HFF-Myc (cell line): ENCODE measurements at regions not wholly inside any gene's neighbourhood (a gene's known extent, or its start where the extent isn't known, plus 50 kb on each side); places are given as distances from the start of the nearest gene placed in this dataset.
"Not testable (repeated sequence)": the region's sequence is repeated elsewhere in the genome, so short reads cannot be mapped to it uniquely, and the experiment has no call there.

ENCODE experiments used
- DNase-seq: peaks from one replicate; pipeline ENCODE4 v3.0.0-alpha.2; 2011; ENCODE audit warnings: low read depth; ENCODE audit errors: extremely low read depth
- H3K4me3 ChIP-seq: replicated peaks from 2 replicates; pipeline ENCODE4 v1.5.1; 2011; ENCODE audit warnings: low read depth, mild to moderate bottlenecking, control low read depth, low read length
- TF ChIP-seq, protein P1 (sequence below): IDR thresholded peaks from 2 replicates; pipeline ENCODE4 v1.5.1; 2012; ENCODE audit warnings: mild to moderate bottlenecking, low read depth, low read length, control low read depth; ENCODE audit errors: missing control alignments

GRCh38 chr3:190972840-190973270 lies 110.4 kb upstream of the GMNC start:
- TF ChIP-seq, protein P1, sequence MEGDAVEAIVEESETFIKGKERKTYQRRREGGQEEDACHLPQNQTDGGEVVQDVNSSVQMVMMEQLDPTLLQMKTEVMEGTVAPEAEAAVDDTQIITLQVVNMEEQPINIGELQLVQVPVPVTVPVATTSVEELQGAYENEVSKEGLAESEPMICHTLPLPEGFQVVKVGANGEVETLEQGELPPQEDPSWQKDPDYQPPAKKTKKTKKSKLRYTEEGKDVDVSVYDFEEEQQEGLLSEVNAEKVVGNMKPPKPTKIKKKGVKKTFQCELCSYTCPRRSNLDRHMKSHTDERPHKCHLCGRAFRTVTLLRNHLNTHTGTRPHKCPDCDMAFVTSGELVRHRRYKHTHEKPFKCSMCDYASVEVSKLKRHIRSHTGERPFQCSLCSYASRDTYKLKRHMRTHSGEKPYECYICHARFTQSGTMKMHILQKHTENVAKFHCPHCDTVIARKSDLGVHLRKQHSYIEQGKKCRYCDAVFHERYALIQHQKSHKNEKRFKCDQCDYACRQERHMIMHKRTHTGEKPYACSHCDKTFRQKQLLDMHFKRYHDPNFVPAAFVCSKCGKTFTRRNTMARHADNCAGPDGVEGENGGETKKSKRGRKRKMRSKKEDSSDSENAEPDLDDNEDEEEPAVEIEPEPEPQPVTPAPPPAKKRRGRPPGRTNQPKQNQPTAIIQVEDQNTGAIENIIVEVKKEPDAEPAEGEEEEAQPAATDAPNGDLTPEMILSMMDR = no peak
- H3K4me3 ChIP-seq = no peak overlapping the region
- no peak for DNase-seq

DNA sequence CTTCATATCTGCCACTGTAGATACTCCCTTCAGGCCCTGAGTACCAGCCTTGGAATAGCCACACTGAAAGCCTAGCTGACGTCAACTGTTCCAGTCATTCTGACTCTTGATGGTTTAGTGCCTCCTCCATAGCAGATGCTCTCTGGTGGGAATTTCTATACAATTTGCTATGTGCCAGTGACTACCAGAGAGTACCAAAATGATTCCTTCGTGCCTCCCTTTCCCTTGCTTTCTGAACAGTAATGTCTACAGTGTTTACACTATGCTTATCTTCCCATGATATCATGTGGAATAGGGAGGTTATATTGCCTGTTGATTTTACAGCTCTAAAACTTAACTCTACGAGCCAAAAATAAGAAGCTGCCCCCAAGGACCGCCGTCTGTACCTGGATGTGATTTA lies 109.7 kb upstream of the GMNC start:
- H3K4me3 ChIP-seq = no peak overlapping the region
- TF ChIP-seq, protein P1 = no peak
- no peak for DNase-seq

DNA sequence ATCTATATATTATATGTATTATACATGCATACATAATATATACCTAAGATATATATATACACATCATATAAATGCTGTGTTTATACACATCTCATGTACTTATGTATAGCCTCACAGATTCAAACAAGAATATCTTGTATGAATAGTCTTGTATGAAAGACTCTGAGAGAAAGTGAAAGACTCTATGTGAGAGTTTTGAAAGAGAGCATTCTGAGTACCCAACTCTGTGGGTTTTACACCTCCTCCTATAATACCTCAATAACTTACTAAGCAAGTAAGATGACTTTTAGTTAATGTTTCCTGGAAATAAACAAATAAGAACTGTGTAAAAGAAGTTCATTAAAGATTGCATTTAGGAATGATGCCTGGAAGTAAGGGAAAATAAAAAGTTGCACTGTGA lies 108.1 kb upstream of the GMNC start:
- no peak for DNase-seq
- H3K4me3 ChIP-seq = no peak overlapping the region
- TF ChIP-seq, protein P1 = no peak

GRCh38 chr3:190968616-190969015 lies 106.1 kb upstream of the GMNC start:
- TF ChIP-seq, protein P1 = no peak
- no peak for DNase-seq
- no peak overlapping the region for H3K4me3 ChIP-seq

DNA sequence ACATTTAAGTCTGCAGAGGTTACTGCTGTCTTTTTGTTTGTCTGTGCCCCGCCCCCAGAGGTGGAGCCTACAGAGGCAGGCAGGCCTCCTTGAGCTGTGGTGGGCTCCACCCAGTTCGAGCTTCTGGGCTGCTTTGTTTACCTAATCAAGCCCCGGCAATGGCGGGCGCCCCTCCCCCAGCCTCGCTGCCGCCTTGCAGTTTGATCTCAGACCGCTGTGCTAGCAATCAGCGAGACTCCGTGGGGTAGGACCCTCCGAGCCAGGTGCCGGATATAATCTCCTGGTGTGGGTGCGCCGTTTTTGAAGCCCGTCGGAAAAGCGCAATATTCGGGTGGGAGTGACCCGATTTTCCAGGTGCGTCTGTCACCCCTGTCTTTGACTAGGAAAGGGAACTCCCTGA lies 102.4 kb upstream of the GMNC start:
- DNase-seq, H3K4me3 ChIP-seq: not testable (repeated sequence)

DNA sequence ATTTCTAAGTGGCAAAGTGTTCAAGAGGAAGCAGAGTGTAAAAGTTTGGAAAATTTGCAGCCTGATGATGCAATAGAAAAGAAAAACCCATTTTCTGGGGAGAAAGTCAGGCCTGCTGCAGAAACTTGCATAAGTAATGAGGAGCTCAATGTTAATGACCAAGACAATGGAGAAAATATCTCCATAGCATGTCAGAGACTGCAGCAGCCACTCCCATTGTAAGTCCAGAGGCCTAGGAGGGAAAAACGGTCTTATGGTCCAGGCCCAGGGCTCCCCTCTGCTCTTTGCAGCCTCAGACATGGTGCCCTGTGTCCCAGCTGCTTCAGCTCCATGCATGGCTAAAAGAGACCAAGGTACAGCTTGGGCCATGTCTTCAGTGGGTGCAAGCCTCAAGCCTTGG lies 96.6 kb upstream of the GMNC start:
- H3K4me3 ChIP-seq = no peak overlapping the region
- TF ChIP-seq, protein P1 = no peak
- DNase-seq = no peak

DNA sequence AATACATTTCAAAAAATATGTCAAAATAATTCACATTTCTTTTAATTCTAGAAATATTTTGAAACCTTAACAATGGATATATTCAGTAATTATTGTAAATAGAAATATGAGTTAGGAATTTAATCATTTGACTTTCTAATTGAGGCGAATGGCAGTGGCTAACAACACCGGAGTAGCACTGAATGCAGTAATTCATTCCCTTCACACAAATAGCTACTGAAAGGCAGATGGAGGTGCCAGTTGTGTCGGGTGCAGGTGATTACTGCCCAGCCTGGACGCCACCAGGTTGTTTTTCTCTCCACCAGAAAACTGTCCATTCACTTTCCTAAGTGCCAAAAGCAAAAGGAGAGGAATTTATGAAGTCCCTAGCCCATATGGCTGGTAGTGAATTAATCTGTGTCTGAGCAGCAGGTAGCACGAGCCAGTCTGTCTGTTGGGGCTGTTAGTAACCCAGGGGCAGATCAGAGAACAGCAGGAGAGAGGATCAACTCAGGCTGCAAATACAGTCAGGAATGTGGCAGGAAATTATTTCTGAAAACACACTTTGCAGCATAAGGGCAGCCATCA lies 79.3 kb upstream of the GMNC start:
- TF ChIP-seq, protein P1 = no peak
- no peak overlapping the region for H3K4me3 ChIP-seq
- DNase-seq = no peak

DNA sequence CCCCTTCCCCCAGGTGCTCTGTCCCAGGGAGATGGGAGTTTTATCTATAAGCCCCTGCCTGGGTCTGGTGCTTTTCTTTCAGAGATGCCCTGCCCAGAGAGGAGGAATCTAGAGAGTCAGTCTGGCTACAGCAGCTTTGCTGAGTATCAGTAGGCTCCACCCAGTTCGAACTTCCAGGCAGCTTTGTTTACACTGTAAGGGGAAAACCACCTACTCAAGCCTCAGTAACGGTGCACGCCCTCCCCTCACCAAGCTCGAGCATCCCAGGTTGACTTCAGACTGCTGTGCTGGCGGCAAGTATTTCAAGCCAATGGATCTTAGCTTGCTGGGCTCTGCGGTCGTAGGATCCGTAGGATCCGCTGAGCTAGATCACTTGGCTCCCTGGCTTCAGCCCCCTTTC lies 72.1 kb upstream of the GMNC start:
- not testable (repeated sequence) for H3K4me3 ChIP-seq, DNase-seq
